ENCODE measurements at regions not wholly inside any gene's neighbourhood (a gene's known extent, or its start where the extent isn't known, plus 50 kb on each side); places are given as distances from the start of the nearest gene placed in this dataset.

- no peak for TF ChIP-seq EZH2phosphoT487 (IDR thresholded peaks at IDR 0.05; ENCODE audit: insufficient read depth, low read depth)
- TF ChIP-seq EZH2 (IDR thresholded peaks at IDR 0.05; ENCODE audit: insufficient read depth, poor library complexity, severe bottlenecking), result no peak
These were observed 150.9 kb upstream of the SLC35G4 start for GRCh38 chr18:11458447-11458846.

Measured in GM23248 (cell line).